IPS-20b (cell line): ENCODE measurements at regions not wholly inside any gene's neighbourhood (a gene's known extent, or its start where the extent isn't known, plus 50 kb on each side); places are given as distances from the start of the nearest gene placed in this dataset.
A peak's percentile ranks its signal among the peaks of the same experiment; 100 is the strongest.

Experiments
- H3K27ac ChIP-seq: one replicate; pipeline ENCODE4 v1.5.1; 2013; ENCODE audit warnings: low read length
- H3K27me3 ChIP-seq: 2 replicates; pipeline ENCODE4 v1.6.1; 2013; ENCODE audit warnings: mild to moderate bottlenecking, low read length, inconsistent platforms; ENCODE audit not compliant: insufficient read depth
- H3K36me3 ChIP-seq: 2 replicates; pipeline ENCODE4 v1.6.1; 2013; ENCODE audit warnings: low read depth, mild to moderate bottlenecking, inconsistent platforms, low read length, moderate library complexity; ENCODE audit not compliant: insufficient read depth
- H3K4me1 ChIP-seq: 2 replicates; pipeline ENCODE4 v1.6.1; 2013; ENCODE audit warnings: mild to moderate bottlenecking, control low read depth, inconsistent platforms, low read length, moderate library complexity; ENCODE audit not compliant: insufficient read depth
- H3K4me3 ChIP-seq: 2 replicates; pipeline ENCODE4 v1.5.1; 2013; ENCODE audit warnings: mild to moderate bottlenecking, low read length, inconsistent platforms
- H3K9ac ChIP-seq: 2 replicates; pipeline ENCODE4 v1.6.1; 2013; ENCODE audit warnings: low read depth, mild to moderate bottlenecking, inconsistent platforms, low read length, moderate library complexity
- H3K9me3 ChIP-seq: 2 replicates; pipeline ENCODE4 v1.6.1; 2013; ENCODE audit warnings: mild to moderate bottlenecking, low read depth, low read length, inconsistent platforms; ENCODE audit not compliant: insufficient read depth

DNA sequence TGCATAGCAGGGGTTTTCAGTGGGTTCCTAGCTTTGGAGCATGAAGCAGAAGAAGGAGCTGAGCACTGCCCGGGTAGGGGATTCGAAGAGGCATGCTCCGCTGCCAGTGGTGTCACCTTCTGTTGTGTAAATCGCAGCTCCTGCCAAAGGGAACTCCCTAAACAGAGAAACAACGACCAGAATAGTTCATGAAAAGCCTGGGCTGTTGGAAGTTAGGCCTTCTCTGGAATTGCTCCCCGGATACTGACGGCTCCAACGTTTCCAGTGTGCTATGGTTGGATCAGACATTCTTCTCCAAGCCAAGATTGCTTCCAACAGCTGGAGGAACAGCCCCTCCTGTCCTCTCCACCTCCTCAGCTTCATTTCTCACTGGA, 546.0 kb upstream of the FZD8 start:
- H3K4me3 ChIP-seq: peak overlapping the region; percentile 32; the same call in 1 of the 2 replicates
- no peaks in the 10 kb centered on the region for H3K36me3 ChIP-seq
- peaks cover 18% of the 10 kb centered on the region; the same call in 1 of the 2 replicates for H3K4me1 ChIP-seq
- no peak overlapping the region for H3K27ac ChIP-seq
- H3K9ac ChIP-seq: no peak overlapping the region
- H3K9me3 ChIP-seq: peaks cover 7% of the 10 kb centered on the region; the same call in 1 of the 2 replicates
- peaks cover 31% of the 10 kb centered on the region for H3K27me3 ChIP-seq

DNA sequence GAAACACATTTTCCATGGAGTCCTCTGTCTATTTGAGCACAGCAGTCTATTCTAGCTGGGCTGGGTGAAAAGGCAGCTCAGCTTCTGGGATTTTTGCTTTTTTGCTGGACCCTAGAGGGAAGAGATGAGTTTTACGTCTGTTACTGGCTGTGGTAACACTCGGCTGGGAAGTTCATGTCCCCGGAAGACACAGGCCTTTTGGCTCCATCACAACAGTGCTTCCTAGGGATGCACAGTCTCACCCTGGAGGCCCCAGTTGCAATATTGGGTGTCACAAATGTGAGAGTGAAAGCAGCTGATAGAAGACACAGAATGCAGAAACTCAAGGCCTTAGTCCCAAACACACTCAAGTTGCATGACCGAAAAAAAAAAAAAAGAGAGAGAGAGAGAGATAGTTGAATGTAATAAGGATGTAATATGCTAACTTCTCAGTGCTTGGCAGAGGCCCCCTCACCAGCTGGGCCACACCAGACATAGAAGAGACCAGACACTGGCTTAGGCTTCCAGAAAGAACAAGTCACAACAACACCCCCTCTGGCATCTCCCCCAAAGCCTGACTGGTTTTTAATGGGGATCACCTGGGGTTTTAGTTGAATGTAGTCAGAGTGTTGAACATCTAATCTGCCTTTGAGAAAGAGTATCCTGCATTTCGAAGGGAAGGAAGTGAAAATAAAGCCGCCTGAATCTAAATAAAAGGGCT, 545.4 kb upstream of the FZD8 start:
- no peaks in the 10 kb centered on the region for H3K36me3 ChIP-seq
- peaks cover 31% of the 10 kb centered on the region for H3K27me3 ChIP-seq
- H3K4me3 ChIP-seq: no peak overlapping the region
- H3K27ac ChIP-seq: no peak overlapping the region
- peaks cover 18% of the 10 kb centered on the region; the same call in 1 of the 2 replicates for H3K4me1 ChIP-seq
- H3K9ac ChIP-seq: no peak overlapping the region
- peaks cover 7% of the 10 kb centered on the region; the same call in 1 of the 2 replicates for H3K9me3 ChIP-seq

DNA sequence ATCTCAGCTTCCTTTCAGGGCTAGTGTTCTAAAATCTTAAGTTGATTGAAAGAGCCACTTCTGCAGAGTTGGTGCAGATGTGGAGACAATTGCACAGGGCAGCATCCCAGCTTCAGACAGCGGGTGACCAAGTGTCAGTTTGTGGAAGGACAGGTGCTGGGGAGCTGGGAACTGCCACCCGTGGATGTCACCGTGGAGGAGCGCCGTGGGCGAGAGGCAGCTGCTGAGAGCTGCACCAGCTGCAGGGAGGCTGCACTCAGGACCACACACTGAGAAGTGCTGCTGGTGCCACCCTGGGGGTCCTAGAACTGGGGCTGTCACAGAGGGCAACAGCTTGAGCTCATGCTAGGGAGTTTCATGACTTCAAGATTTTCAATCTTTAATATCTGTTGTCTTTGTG, 543.0 kb upstream of the FZD8 start:
- Histone ChIP-seq H3K4me3 (no peak overlapping the region), H3K9me3 (no peaks in the 10 kb centered on the region), H3K27me3 (peaks cover 31% of the 10 kb centered on the region), H3K36me3 (no peaks in the 10 kb centered on the region), H3K9ac (no peak overlapping the region), H3K27ac (no peak overlapping the region), H3K4me1 (peaks cover 18% of the 10 kb centered on the region; the same call in 1 of the 2 replicates)

DNA sequence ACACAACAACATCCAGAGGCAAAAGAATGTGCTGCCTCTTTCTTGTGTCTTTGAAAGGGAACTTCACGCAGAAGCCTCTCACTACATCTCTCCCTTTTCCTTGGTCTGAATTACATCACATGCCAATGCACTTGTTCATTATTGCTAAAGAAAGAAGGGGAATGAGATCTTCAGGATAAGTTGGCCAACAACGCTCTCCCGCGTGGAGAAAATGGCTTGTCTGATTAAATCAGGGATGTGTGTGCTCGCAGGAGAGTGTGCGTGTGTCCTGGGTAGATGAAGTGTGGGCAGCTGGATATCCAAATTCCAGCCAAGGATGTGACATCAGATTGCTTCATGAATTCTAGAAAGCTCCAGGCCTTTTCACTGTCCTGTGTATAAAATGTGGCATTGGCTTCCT, 541.6 kb upstream of the FZD8 start:
- H3K9me3 ChIP-seq: no peaks in the 10 kb centered on the region
- no peak overlapping the region for H3K9ac ChIP-seq
- H3K27ac ChIP-seq: no peak overlapping the region
- H3K36me3 ChIP-seq: no peaks in the 10 kb centered on the region
- H3K4me3 ChIP-seq: no peak overlapping the region
- H3K27me3 ChIP-seq: peaks cover 22% of the 10 kb centered on the region; the same call in 1 of the 2 replicates
- peaks cover 15% of the 10 kb centered on the region; the same call in 1 of the 2 replicates for H3K4me1 ChIP-seq

DNA sequence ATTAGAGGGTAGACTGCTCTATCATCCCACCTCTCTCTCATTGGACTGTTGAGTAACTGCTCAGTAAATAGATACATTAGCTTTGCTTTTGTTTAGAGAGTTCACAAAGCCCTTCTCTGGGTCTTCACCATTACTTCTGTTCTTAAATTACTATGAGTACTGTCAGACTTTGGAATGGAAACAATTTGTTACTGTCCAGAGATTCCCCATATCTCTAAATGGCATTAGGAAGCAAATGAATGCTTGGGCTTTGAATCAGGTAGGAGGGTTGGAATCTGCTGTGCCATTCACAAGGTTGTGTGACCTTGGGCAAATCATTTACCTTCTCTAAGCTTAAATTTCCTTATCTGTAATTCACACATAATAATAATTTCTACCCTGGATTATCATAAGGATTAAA, 541.0 kb upstream of the FZD8 start:
- H3K9ac ChIP-seq: no peak overlapping the region
- H3K9me3 ChIP-seq: no peaks in the 10 kb centered on the region
- H3K36me3 ChIP-seq: no peaks in the 10 kb centered on the region
- H3K27ac ChIP-seq: no peak overlapping the region
- peaks cover 16% of the 10 kb centered on the region; the same call in 1 of the 2 replicates for H3K27me3 ChIP-seq
- H3K4me3 ChIP-seq: no peak overlapping the region
- peaks cover 9% of the 10 kb centered on the region; the same call in 1 of the 2 replicates for H3K4me1 ChIP-seq

DNA sequence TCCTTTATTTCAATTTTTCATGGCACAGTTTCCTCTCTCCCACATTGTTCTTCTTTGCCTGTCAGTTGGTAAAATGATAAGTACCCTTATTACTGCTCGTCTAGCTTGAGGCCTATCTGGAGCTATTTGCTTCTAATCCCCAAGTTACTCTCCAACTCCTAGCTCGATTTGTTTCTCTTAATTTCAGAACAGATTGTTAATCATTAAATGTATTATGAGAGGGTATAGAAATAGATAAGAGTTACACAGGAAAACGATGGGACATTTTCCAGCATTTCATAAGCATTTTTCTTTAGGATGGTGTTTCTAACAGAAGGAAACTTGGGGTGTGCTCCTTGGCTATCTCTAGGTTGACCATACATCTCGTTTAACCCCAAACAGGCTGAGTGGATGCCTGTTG, 540.5 kb upstream of the FZD8 start:
- peaks cover 9% of the 10 kb centered on the region; the same call in 1 of the 2 replicates for H3K4me1 ChIP-seq

DNA sequence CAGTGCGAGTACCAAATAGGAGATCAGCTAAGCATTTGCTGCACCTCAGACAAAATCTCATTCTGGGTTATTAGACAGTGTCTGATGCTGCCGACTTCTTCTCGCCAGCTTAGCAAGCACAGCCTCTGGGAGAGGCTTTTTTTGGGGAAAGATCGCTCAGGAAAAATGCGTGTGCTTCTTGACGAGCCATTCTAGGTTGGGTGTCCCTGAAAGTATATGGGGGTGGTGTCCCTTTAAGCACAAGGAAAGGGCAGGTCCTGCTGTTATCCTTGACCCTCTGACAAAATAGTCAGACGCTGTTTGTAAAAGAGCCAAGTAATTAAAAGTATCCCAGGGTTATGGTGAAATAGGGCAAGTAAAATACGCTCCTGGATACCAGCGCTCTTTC, 540.1 kb upstream of the FZD8 start:
- Histone ChIP-seq H3K4me1 (peaks cover 5% of the 10 kb centered on the region; the same call in 1 of the 2 replicates), H3K9ac (no peak overlapping the region), H3K27me3 (peaks cover 13% of the 10 kb centered on the region; the same call in 1 of the 2 replicates), H3K4me3 (no peak overlapping the region), H3K36me3 (no peaks in the 10 kb centered on the region), H3K9me3 (no peaks in the 10 kb centered on the region), H3K27ac (no peak overlapping the region)

More for the DNA sequence above, 540.5 kb upstream of the FZD8 start:
- Histone ChIP-seq H3K36me3 (no peaks in the 10 kb centered on the region), H3K27ac (no peak overlapping the region), H3K9ac (no peak overlapping the region), H3K27me3 (peaks cover 16% of the 10 kb centered on the region; the same call in 1 of the 2 replicates), H3K9me3 (no peaks in the 10 kb centered on the region), H3K4me3 (no peak overlapping the region)

DNA sequence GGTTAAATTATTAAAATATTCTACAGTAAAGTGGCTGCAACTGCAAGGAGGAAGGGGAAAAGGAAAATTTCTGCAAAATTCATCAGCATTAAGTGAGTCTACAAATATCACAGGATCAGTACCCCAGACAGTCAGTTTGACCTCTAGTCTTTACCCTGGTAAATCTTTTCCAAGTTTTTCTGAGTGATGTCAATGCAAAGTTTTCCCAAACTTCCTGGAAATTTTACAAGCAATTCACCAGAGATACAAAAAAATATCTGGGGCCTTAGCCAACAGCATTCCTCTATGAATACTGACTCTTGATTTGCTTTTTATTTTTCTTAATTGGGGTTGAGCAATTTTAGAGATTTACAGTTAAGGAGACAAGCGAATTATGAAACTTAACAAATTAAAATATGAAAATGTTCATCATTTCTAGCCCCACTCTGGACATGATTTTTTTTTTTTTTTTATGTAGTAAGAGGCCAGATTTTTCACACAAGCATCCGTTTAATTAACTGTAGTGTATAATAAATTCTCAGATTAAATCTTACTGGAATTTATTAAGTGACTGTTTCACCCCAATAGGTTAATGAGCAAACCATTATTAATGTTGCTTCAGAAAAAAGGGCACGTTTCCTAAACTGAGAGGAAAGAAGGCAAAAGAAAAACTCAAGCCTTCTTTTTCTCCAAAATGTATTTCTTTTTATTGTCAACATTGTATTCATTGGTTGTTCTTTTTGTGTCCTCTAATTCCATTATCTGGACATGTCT, 539.5 kb upstream of the FZD8 start:
- no peak overlapping the region for H3K27ac ChIP-seq
- H3K27me3 ChIP-seq: peaks cover 7% of the 10 kb centered on the region; the same call in 1 of the 2 replicates
- H3K4me3 ChIP-seq: no peak overlapping the region
- no peaks in the 10 kb centered on the region; the same call in 1 of the 2 replicates for H3K4me1 ChIP-seq
- no peaks in the 10 kb centered on the region for H3K36me3 ChIP-seq
- H3K9ac ChIP-seq: no peak overlapping the region
- no peaks in the 10 kb centered on the region for H3K9me3 ChIP-seq

DNA sequence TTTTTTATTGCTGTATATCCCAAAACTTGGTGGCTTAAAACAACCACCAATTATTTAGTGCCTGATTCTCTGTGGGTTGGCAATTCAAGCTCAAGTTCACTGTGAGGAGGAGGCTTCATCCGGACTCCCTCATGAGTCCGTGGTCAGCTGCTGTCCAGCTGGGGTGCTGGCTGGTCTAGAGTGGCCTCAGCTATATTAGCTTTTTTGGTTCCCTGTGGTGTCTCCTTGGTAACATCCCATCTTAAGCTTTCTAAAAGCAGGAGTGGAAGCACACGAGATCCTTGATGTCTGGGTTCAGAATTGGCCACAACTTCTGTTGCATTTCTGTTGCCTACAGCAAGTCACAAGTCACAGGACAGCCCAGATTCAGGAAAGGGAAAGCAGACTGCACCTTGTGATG, 536.5 kb upstream of the FZD8 start:
- Histone ChIP-seq H3K4me1 (peaks cover 2% of the 10 kb centered on the region; the same call in 1 of the 2 replicates), H3K4me3 (no peak overlapping the region), H3K9me3 (no peaks in the 10 kb centered on the region), H3K27me3 (no peaks in the 10 kb centered on the region; the same call in 1 of the 2 replicates), H3K36me3 (no peaks in the 10 kb centered on the region), H3K27ac (no peak overlapping the region), H3K9ac (no peak overlapping the region)

DNA sequence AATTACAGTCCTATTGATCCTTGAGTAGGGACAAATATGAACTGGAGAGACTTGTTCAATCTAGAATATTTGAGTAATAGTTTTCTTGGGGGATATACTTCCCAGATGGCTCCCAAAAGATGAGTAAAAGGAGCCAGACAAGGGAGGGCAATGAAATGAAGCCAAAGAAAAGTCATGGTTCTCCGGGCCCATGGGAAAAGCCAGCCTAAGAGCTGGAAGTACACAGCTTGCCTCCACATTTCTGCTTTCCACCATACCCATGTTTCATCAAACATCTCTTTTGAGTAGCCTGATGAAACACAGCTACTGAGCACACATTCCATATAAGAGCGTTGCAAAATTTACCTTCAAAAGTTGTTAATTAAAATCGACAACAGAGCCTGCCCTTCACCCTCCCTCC, 535.0 kb upstream of the FZD8 start:
- no peak overlapping the region for H3K4me3 ChIP-seq
- H3K9me3 ChIP-seq: no peaks in the 10 kb centered on the region
- H3K27ac ChIP-seq: no peak overlapping the region
- no peak overlapping the region for H3K9ac ChIP-seq
- no peaks in the 10 kb centered on the region for H3K36me3 ChIP-seq
- peaks cover 10% of the 10 kb centered on the region for H3K4me1 ChIP-seq
- no peaks in the 10 kb centered on the region for H3K27me3 ChIP-seq

DNA sequence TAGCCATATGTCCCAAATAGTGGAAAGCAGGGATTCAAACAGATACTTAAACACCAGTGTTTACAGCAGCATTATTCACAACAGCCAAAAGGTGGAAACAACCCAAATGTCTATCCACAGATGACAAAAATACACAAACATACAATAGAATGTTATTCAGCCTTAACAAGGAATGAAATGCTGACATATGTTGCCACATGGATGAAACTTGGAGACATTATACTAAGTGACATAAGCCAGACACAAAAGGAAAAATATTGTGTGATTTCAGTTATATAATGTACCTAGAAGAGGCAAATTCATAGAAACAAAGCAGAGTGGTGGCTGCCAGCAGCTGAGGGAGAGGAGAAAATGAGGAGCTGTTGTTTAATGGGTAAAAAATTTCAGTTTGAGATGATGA, 533.9 kb upstream of the FZD8 start:
- Histone ChIP-seq H3K9ac (no peak overlapping the region), H3K36me3 (no peaks in the 10 kb centered on the region), H3K4me1 (peaks cover 21% of the 10 kb centered on the region), H3K9me3 (no peaks in the 10 kb centered on the region), H3K27ac (no peak overlapping the region), H3K27me3 (no peaks in the 10 kb centered on the region), H3K4me3 (no peak overlapping the region)

DNA sequence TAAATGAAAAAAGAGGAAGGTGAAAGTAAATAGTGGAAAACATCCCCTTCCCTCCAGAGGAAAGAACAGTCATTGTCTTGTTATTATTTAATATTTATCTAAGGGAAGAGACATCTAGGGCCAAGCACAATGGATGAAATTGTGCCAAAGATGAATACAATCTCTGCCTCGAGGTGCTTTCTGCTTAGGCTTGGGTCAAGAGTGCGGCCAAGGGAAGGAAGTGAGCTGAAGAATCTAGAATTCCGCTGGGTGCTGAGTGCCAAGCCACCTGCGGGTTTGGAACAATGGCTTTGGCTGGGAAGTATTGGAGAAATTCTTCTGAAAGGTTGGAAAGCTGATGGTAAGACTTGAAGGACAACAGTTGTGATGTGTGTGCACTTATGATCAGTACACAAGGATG, 531.3 kb upstream of the FZD8 start:
- Histone ChIP-seq H3K4me3 (no peak overlapping the region), H3K27ac (no peak overlapping the region), H3K4me1 (peaks cover 46% of the 10 kb centered on the region), H3K9me3 (no peaks in the 10 kb centered on the region), H3K36me3 (no peaks in the 10 kb centered on the region), H3K9ac (no peak overlapping the region), H3K27me3 (no peaks in the 10 kb centered on the region)
